ENCODE measurements at regions not wholly inside any gene's neighbourhood (a gene's known extent, or its start where the extent isn't known, plus 50 kb on each side); places are given as distances from the start of the nearest gene placed in this dataset.
"Not testable (repeated sequence)": the region's sequence is repeated elsewhere in the genome, so short reads cannot be mapped to it uniquely, and the experiment has no call there.

DNA sequence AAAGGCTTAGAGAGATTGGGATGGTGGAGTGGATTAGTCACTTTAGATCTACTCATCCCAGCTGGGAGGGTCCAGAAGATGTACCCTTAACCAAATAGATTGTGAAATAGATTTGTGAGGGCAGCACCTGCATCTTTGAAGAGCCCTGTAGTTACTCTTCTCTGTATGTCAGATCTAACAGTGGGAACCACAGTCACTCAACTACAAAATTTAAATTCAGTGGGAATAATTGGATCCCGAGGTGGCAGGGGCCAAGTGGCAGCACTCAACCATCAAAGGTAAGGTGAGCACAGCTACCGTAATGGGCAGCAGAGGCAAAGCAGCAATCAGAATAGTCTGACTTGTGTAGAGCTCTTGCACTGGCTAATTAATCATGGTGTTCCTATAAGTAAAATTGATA lies 99.5 kb upstream of the POU3F1 start:
- TF ChIP-seq CTCF, POLR2A (IDR thresholded peaks at IDR 0.05): not testable (repeated sequence)
